GM12873 (cell line): ENCODE measurements at regions not wholly inside any gene's neighbourhood (a gene's known extent, or its start where the extent isn't known, plus 50 kb on each side); places are given as distances from the start of the nearest gene placed in this dataset.

Experiments used
- CTCF ChIP-seq: IDR thresholded peaks from 2 replicates; pipeline ENCODE4 v1.5.1; 2012; ENCODE audit warnings: low read depth, mild to moderate bottlenecking, moderate library complexity, low read length, control low read depth; ENCODE audit not compliant: insufficient read depth; ENCODE audit errors: missing control alignments

- no peak for TF ChIP-seq CTCF
These were observed 57.5 kb upstream of the DYNLT3 start for GRCh38 chrX:37904833-37905232.

- peak; percentile 19 for TF ChIP-seq CTCF
These were observed 58.2 kb upstream of the DYNLT3 start for GRCh38 chrX:37905436-37906147.

- TF ChIP-seq CTCF, result no peak
These were observed 59.0 kb upstream of the DYNLT3 start for GRCh38 chrX:37906357-37906756.

- TF ChIP-seq CTCF, result no peak
These were observed 62.8 kb upstream of the DYNLT3 start for GRCh38 chrX:37910186-37910585.

GRCh38 chrX:37912304-37912703, 64.9 kb upstream of the DYNLT3 start:
- no peak for TF ChIP-seq CTCF

GRCh38 chrX:37912777-37913176, 65.4 kb upstream of the DYNLT3 start:
- TF ChIP-seq CTCF, result no peak

GRCh38 chrX:37918168-37918567, 70.8 kb upstream of the DYNLT3 start:
- no peak for TF ChIP-seq CTCF
